IPS DF 4.7 (cell line): ENCODE measurements at regions not wholly inside any gene's neighbourhood (a gene's known extent, or its start where the extent isn't known, plus 50 kb on each side); places are given as distances from the start of the nearest gene placed in this dataset.
"Not testable (repeated sequence)": the region's sequence is repeated elsewhere in the genome, so short reads cannot be mapped to it uniquely, and the experiment has no call there.

Experiments used
- DNase-seq: peaks from one replicate; pipeline ENCODE4 v3.0.0-alpha.2; 2013; ENCODE audit warnings: low spot score; ENCODE audit errors: extremely low read depth

- DNase-seq = no peak
Measured at GRCh38 chr21:23009360-23009759, 2011.2 kb downstream of the NCAM2 start.

- no peak for DNase-seq
Measured at GRCh38 chr21:23014021-23014420, 2015.8 kb downstream of the NCAM2 start.

GRCh38 chr21:23016617-23017016 lies 2018.4 kb downstream of the NCAM2 start:
- DNase-seq = peak; percentile 0

- DNase-seq = no peak
Measured at GRCh38 chr21:23017989-23018388, 2019.8 kb downstream of the NCAM2 start.

- no peak for DNase-seq
Measured at GRCh38 chr21:23020969-23021368, 2022.8 kb downstream of the NCAM2 start.

- DNase-seq = no peak
Measured at GRCh38 chr21:23021481-23021880, 2023.3 kb downstream of the NCAM2 start.

- DNase-seq = no peak
Measured at GRCh38 chr21:23026878-23027277, 2028.7 kb downstream of the NCAM2 start.

GRCh38 chr21:23039846-23040245 lies 2041.6 kb downstream of the NCAM2 start:
- DNase-seq = no peak

GRCh38 chr21:23045955-23046354 lies 2047.7 kb downstream of the NCAM2 start:
- no peak for DNase-seq

GRCh38 chr21:23067672-23068071 lies 2069.5 kb downstream of the NCAM2 start:
- no peak for DNase-seq

GRCh38 chr21:23083242-23083641 lies 2085.0 kb downstream of the NCAM2 start:
- DNase-seq = no peak

- DNase-seq = no peak
Measured at GRCh38 chr21:23093259-23093658, 2095.1 kb downstream of the NCAM2 start.

GRCh38 chr21:23099185-23099584 lies 2101.0 kb downstream of the NCAM2 start:
- DNase-seq = no peak

GRCh38 chr21:23101111-23101510 lies 2102.9 kb downstream of the NCAM2 start:
- no peak for DNase-seq

GRCh38 chr21:23108533-23108932 lies 2110.3 kb downstream of the NCAM2 start:
- no peak for DNase-seq

GRCh38 chr21:23111070-23111600 lies 2112.9 kb downstream of the NCAM2 start:
- DNase-seq = no peak

- no peak for DNase-seq
Measured at GRCh38 chr21:23119491-23119890, 2121.3 kb downstream of the NCAM2 start.

- no peak for DNase-seq
Measured at GRCh38 chr21:23127973-23128372, 2129.8 kb downstream of the NCAM2 start.

GRCh38 chr21:23130308-23130707 lies 2132.1 kb downstream of the NCAM2 start:
- DNase-seq = no peak

GRCh38 chr21:23131177-23131576 lies 2133.0 kb downstream of the NCAM2 start:
- DNase-seq = no peak

- no peak for DNase-seq
Measured at GRCh38 chr21:23138797-23139196, 2140.6 kb downstream of the NCAM2 start.

GRCh38 chr21:23152130-23152529 lies 2153.9 kb downstream of the NCAM2 start:
- DNase-seq = no peak

GRCh38 chr21:23153842-23154241 lies 2155.6 kb downstream of the NCAM2 start:
- DNase-seq = not testable (repeated sequence)

GRCh38 chr21:23155281-23155680 lies 2157.1 kb downstream of the NCAM2 start:
- no peak for DNase-seq
